AG09309 (cell line): ENCODE measurements at regions not wholly inside any gene's neighbourhood (a gene's known extent, or its start where the extent isn't known, plus 50 kb on each side); places are given as distances from the start of the nearest gene placed in this dataset.

Source experiments
- DNase-seq: peaks from one replicate; pipeline ENCODE4 v3.0.0-alpha.2; 2010; ENCODE audit warnings: low read depth
- H3K4me3 ChIP-seq: 2 replicates; pipeline ENCODE4 v1.5.1; 2011; ENCODE audit warnings: mild to moderate bottlenecking, low read depth, low read length, moderate library complexity; ENCODE audit not compliant: control insufficient read depth
- TF ChIP-seq, protein P1 (sequence below): IDR thresholded peaks from 2 replicates; pipeline ENCODE4 v1.5.1; 2011; ENCODE audit warnings: mild to moderate bottlenecking, low read depth, low read length, inconsistent platforms; ENCODE audit not compliant: insufficient read depth, control insufficient read depth; ENCODE audit errors: missing control alignments

DNA sequence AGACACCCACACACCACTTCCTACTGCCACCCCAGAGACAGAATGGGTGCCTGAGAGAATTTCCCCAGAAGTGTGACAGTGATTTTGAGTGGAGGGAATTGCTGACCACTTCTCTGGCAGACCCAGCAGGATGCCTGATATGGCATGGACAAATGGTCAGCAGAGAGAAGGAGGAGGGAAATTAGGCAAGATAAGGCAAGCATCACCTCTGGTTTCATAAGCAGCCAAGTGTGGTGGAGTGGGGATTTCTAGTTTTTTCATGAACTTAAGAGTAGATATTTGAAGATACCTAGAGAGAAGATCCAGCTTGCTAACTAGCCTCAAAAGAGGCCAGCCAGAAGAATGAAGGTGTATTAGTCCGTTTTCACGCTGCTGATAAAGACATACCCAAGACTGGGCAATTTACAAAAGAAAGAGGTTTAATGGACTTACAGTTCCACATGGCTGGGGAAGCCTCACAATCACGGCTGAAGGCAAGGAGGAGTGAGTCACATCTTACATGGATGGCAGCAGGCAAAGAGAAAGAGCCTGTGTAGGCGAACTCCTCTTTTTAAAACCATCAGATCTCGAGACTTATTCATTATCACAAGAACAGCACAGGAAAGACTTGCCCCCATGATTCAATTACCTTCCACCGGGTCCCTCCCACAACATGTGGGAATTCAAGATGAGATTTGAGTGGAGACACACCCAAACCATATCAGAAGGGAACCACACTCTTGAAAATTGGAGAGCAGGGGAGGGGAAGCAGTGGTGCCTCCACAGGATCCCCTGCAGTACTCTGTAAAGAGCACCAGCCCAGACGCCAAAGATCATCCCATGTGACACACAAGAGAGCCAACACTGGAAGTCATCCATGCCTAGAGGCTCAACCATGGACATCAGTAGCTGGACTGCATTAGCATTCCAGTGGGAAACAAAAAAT, 64.2 kb downstream of the RBM43 start:
- H3K4me3 ChIP-seq = no peak overlapping the region

DNA sequence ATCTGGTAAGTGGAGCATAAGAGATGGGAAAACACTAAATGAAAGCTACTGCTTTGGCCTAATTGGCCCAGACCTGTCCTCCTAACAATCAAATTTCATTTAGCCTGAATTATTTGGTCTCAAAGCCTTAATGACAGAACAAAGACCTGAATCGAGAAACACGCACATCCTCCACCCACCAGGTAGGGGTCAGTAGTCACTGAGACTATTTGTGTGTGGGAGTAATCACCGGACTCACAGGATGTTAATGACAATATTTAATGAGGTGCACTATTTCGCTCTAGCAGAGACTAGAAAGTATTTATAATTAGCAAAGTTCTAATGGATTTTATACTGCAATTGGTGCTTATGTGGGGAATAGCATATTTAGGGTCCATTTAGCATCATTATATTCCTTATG, 68.1 kb downstream of the RBM43 start:
- TF ChIP-seq, protein P1, sequence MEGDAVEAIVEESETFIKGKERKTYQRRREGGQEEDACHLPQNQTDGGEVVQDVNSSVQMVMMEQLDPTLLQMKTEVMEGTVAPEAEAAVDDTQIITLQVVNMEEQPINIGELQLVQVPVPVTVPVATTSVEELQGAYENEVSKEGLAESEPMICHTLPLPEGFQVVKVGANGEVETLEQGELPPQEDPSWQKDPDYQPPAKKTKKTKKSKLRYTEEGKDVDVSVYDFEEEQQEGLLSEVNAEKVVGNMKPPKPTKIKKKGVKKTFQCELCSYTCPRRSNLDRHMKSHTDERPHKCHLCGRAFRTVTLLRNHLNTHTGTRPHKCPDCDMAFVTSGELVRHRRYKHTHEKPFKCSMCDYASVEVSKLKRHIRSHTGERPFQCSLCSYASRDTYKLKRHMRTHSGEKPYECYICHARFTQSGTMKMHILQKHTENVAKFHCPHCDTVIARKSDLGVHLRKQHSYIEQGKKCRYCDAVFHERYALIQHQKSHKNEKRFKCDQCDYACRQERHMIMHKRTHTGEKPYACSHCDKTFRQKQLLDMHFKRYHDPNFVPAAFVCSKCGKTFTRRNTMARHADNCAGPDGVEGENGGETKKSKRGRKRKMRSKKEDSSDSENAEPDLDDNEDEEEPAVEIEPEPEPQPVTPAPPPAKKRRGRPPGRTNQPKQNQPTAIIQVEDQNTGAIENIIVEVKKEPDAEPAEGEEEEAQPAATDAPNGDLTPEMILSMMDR = no peak
- H3K4me3 ChIP-seq = no peak overlapping the region
- no peak for DNase-seq

More for the DNA sequence above, 64.2 kb downstream of the RBM43 start:
- TF ChIP-seq, protein P1 = no peak
- no peak for DNase-seq

- TF ChIP-seq, protein P1 = no peak
- no peak for DNase-seq
- no peak overlapping the region for H3K4me3 ChIP-seq
These were observed 69.0 kb downstream of the RBM43 start for GRCh38 chr2:151192681-151193080.

DNA sequence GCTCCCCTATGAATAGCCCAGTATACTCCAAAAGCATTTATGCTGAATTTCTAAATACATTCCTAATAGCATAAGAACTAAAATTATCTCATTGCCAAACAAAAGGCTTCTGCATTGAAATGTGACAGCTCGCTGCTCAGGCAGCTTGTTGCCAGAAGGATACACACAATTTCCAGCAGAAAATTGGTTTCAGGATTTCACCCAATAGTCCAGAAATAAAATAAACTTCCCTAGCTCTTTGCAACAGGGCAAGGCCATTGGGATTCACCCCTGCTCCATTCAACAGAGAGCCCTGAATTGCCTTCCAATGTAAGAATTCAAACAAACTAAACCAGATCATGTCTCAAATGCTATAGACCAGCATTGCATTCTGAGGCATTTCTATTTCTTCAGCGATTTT, 70.7 kb downstream of the RBM43 start:
- DNase-seq = no peak
- TF ChIP-seq, protein P1 = no peak
- H3K4me3 ChIP-seq = no peak overlapping the region

- no peak for DNase-seq
- TF ChIP-seq, protein P1 = no peak
- no peak overlapping the region for H3K4me3 ChIP-seq
These were observed 72.5 kb downstream of the RBM43 start for GRCh38 chr2:151189125-151189524.

DNA sequence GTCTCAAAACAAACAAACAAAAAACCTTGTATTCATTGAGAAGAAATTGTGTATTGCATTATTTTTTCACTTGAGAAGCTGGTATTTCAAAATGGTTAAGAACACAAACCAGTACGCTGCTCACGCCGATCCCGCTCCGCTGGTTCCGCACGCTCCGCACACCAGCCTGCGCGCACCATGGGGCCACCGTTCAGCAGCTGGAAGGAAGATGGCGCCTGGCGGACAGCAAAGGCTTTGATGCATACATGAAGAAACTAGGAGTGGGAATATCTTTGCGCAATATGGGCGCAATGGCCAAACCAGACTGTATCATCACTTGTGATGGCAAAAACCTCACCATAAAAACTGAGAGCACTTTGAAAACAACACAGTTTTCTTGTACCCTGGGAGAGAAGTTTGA, 75.7 kb downstream of the RBM43 start:
- DNase-seq = no peak
- no peak overlapping the region for H3K4me3 ChIP-seq

More for the DNA sequence above, 75.7 kb downstream of the RBM43 start:
- TF ChIP-seq, protein P1 = no peak
